Suprapubic skin (tissue), 4 donors: ENCODE measurements at regions not wholly inside any gene's neighbourhood (a gene's known extent, or its start where the extent isn't known, plus 50 kb on each side); places are given as distances from the start of the nearest gene placed in this dataset.
"Not testable (repeated sequence)": the region's sequence is repeated elsewhere in the genome, so short reads cannot be mapped to it uniquely, and the experiment has no call there.

Source experiments
- DNase-seq, 2 donors: peaks; one replicate each; pipeline ENCODE4 v3.0.0-alpha.2; 2019; ENCODE audit warnings: low spot score in 2 of 2
- H3K27ac ChIP-seq: fragments of 200-600 bp; sonication (generic); one replicate; pipeline ENCODE4 v1.5.1; 2019
- H3K27me3 ChIP-seq: fragments of 200-600 bp; sonication (generic); one replicate; pipeline ENCODE4 v1.5.1; 2019
- H3K36me3 ChIP-seq: fragments of 200-600 bp; sonication (generic); one replicate; pipeline ENCODE4 v1.5.1; 2019
- H3K4me1 ChIP-seq: fragments of 200-600 bp; sonication (generic); one replicate; pipeline ENCODE4 v1.5.1; 2019
- H3K4me3 ChIP-seq: fragments of 200-600 bp; sonication (generic); one replicate; pipeline ENCODE4 v1.5.1; 2019; ENCODE audit warnings: mild to moderate bottlenecking
- H3K9me3 ChIP-seq: fragments of 200-600 bp; sonication (generic); one replicate; pipeline ENCODE4 v1.5.1; 2019
- EP300 ChIP-seq: sonication (generic); formaldehyde crosslinking; IDR thresholded peaks from one replicate; pipeline ENCODE4 v1.6.1; 2017; ENCODE audit warnings: antibody characterized with exemption
- POLR2A ChIP-seq, 2 donors: fragments of 450-650 bp; IDR thresholded peaks; one replicate each; pipeline ENCODE4 v1.6.1; 2017; ENCODE audit warnings: antibody characterized with exemption in 2 of 2, mild to moderate bottlenecking in 2 of 2, moderate library complexity in 2 of 2
- POLR2AphosphoS5 ChIP-seq, 3 donors: sonication (generic); formaldehyde crosslinking; IDR thresholded peaks; one replicate each; pipeline ENCODE4 v1.6.1; 2017; ENCODE audit warnings: antibody characterized with exemption in 3 of 3
- WGBS: methylation state at CpG from one replicate; pipeline ENCODE4 v1.1.5; 2018; 5-methylcytosine and 5-hydroxymethylcytosine counted together
- TF ChIP-seq, protein P1 (sequence below), 2 donors: fragments of 200-600 bp in 1 of 2; fragments of 450-650 bp in 1 of 2; sonication (generic) in 1 of 2; IDR thresholded peaks; one replicate each; pipeline ENCODE4 v1.5.1; 2016 to 2019; ENCODE audit warnings: antibody characterized with exemption in 2 of 2, mild to moderate bottlenecking in 1 of 2, moderate library complexity in 1 of 2

DNA sequence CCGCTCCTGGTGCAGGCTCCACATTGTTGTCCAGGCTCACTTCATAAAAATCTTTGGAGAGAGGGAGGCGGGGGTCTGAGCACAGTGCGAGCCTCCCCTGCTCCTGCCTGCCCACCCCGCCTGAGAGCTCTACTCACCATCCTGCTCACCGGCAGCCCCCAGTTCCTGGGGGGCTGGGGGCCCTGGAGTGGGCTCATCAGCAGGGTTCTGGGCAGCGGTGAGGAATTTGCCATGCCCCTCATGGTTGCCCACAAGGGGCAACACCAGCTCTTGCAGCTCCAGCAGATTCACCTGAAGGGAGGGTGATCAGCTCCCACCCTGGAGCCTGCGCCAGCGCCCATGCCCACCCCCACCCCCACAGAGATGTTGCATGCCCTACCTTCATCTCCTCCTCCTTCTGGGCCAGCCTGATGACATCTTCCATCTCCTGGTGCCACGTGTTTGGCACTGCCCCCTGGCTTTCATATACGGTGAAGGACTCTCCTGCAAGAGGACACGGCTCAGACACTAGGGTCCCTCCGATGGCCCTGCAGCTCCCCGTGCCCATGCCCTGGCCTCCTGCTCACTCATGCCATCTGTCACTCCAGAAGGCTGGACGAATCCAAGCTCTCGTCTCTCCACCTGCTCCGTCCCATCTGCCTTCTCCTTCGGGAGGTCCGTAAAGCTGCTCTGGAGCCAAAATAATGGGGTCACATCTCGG is 162.1 kb downstream of the TBC1D2B start:
- Histone ChIP-seq H3K9me3 (no peaks in the 10 kb centered on the region), H3K27ac (no peak overlapping the region), H3K27me3 (peaks cover 4% of the 10 kb centered on the region), H3K4me3 (no peak overlapping the region), H3K4me1 (no peaks in the 10 kb centered on the region), H3K36me3 (no peaks in the 10 kb centered on the region)
- TF ChIP-seq, protein P1, sequence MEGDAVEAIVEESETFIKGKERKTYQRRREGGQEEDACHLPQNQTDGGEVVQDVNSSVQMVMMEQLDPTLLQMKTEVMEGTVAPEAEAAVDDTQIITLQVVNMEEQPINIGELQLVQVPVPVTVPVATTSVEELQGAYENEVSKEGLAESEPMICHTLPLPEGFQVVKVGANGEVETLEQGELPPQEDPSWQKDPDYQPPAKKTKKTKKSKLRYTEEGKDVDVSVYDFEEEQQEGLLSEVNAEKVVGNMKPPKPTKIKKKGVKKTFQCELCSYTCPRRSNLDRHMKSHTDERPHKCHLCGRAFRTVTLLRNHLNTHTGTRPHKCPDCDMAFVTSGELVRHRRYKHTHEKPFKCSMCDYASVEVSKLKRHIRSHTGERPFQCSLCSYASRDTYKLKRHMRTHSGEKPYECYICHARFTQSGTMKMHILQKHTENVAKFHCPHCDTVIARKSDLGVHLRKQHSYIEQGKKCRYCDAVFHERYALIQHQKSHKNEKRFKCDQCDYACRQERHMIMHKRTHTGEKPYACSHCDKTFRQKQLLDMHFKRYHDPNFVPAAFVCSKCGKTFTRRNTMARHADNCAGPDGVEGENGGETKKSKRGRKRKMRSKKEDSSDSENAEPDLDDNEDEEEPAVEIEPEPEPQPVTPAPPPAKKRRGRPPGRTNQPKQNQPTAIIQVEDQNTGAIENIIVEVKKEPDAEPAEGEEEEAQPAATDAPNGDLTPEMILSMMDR (IDR thresholded peaks at IDR 0.05), result no peak
- no peak for TF ChIP-seq POLR2AphosphoS5 (IDR thresholded peaks at IDR 0.05)
- no peak for TF ChIP-seq EP300
- no peak for TF ChIP-seq POLR2A (IDR thresholded peaks at IDR 0.05)
- peak; percentile 55 to 70 for DNase-seq
- 78% methylated on average over 10 of the region's 19 CpGs for WGBS

DNA sequence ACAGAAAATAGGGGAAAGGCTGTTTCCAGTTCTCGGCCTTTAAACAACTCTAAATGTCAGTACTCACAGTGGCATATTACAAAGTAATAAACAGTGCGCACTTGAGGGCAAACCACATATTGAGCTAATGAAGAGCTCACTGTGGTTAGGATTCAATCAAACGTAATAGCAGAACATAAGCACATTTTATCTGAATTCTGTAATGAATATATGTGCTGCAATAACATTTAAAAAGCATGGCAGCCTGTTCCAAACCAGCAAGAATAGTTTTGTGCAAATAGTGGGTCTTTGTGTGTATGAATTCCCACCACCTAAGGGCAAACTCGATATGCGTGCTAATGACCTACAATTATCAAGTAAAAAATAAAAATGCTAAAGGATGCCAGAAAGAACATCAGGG is 163.0 kb downstream of the TBC1D2B start:
- not testable (repeated sequence) for H3K4me1 ChIP-seq, H3K27me3 ChIP-seq, H3K36me3 ChIP-seq, H3K9me3 ChIP-seq, H3K27ac ChIP-seq, H3K4me3 ChIP-seq, DNase-seq
- 75% methylated on average over 5 of the region's 5 CpGs for WGBS

DNA sequence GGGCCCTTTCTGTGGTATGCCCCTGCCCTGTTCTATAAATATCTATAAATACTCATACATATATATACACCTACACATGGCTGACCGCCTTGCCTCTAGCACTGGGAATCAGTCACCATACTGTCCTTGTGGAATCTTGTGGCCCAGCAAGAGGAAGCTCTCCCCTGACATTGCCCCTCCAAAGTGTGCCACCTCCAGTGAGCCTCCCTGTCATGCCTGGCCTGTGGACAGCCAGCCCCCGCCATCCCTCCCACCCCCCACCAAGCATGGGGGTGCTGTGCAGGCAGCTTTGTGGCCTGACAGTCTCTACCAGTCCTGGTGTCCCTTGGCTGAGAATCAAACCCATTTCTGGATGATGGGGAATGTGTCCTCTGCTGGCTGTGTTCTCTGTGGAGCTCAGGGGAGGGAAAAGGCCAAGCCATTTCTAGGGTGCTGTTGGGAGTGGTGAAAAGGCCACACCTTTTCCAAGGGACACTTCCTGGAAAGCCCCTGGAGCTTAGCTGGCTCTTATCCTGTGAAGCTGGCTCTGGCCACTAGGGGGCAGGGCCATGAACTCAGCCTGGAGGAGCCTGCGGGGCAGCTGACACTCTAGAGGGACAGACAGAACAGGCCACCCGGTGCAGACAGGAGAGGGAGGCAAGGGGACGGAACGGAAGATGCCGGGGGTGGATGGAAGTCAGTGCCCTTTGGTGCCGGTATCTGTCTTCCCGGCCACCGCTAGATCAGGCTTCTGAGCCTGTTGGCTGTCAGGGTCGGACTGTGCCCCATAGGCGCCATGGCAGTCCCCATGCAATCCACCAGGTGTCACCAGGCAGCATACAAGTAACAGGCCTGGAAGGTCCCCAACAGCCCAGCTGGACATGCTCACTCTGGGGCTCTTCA is 167.2 kb downstream of the TBC1D2B start:
- TF ChIP-seq, protein P1 (IDR thresholded peaks at IDR 0.05), result peak; percentile 18 to 68
- peak overlapping the region; percentile 32 for H3K4me3 ChIP-seq
- not testable (repeated sequence) for H3K27ac ChIP-seq, H3K27me3 ChIP-seq, H3K9me3 ChIP-seq, H3K36me3 ChIP-seq
- H3K4me1 ChIP-seq, result peaks cover 18% of the 10 kb centered on the region
- peak; percentile 78 to 84 for DNase-seq
- 33% methylated on average over 11 of the region's 12 CpGs for WGBS

DNA sequence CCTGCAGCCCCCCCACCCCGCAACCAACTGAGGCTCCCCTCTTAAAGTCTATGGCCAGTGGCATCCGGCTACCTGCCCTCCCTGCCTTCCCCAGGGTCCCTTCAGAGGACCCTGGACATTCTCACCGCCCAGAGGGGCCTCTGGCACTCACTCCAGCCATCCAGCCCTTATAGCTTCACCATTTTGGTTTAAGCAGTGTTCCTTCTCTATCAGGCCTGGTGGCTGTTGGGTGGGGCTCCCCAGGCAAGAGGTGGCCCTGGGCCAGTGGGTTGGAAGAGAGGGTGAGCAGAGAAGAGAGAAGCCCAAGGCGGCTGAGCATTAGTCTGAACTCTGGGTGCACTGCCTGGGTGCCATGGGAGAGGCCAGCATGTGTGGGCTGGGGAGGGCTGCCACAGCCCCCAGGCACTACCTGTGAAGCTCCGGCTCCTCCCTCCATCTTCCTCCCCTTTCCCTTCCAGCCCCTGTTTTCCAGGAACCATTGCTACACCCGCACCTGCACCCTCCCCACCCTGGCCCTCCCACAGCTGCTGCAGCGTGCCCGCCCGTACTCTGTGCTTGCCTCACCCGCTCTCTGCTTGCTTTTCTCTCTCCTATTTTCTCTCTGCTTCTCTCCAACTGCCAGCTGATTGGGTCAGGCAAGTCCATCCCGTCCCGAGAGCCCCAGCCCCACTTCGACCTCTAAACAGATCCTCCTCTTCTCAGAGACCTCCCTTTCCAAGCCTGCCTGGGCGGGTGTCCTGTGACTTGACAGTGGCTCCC is 168.2 kb downstream of the TBC1D2B start:
- DNase-seq, result peak; percentile 53 to 64
- TF ChIP-seq POLR2AphosphoS5 (IDR thresholded peaks at IDR 0.05), result no peak
- TF ChIP-seq, protein P1 (IDR thresholded peaks at IDR 0.05), result no peak
- TF ChIP-seq POLR2A (IDR thresholded peaks at IDR 0.05), result no peak
- H3K4me1 ChIP-seq, result peaks cover 18% of the 10 kb centered on the region
- no peak overlapping the region for H3K27ac ChIP-seq
- H3K27me3 ChIP-seq, result no peaks in the 10 kb centered on the region
- no peaks in the 10 kb centered on the region for H3K36me3 ChIP-seq
- H3K9me3 ChIP-seq, result no peaks in the 10 kb centered on the region
- no peak overlapping the region for H3K4me3 ChIP-seq
- WGBS, result 59% methylated on average over 14 of the region's 14 CpGs

DNA sequence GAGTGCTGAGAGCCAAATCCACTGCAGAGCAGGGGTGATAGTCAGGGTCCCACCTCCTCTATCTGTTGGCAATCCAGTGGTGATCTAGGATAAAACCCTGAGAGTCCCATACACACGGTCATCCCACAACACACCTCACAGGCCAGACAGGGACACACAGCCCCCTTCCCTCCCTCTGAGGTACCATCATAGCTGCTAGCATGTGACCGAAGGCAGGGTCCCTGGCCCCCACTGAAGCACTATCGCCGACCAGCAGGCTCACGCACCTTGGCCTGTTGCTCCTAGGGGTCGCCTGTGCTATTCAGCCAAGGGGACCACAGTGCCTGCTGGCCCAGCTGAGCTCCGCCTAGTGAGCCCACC is 168.8 kb downstream of the TBC1D2B start:
- not testable (repeated sequence) for H3K36me3 ChIP-seq, H3K4me3 ChIP-seq, H3K27ac ChIP-seq, H3K27me3 ChIP-seq, H3K9me3 ChIP-seq
- H3K4me1 ChIP-seq, result peaks cover 18% of the 10 kb centered on the region
- 90% methylated on average over 7 of the region's 7 CpGs for WGBS
- DNase-seq, result peak; percentile 44 to 48
